Ishikawa (cell line): ENCODE measurements at regions not wholly inside any gene's neighbourhood (a gene's known extent, or its start where the extent isn't known, plus 50 kb on each side); places are given as distances from the start of the nearest gene placed in this dataset.

Experiments
- CREB1 ChIP-seq: IDR thresholded peaks from 2 replicates; pipeline ENCODE4 v1.6.1; 2012; ENCODE audit warnings: low read depth
- EP300 ChIP-seq: IDR thresholded peaks from 2 replicates; pipeline ENCODE4 v1.6.1; 2012; ENCODE audit warnings: borderline replicate concordance
- FOXM1 ChIP-seq: IDR thresholded peaks from 2 replicates; pipeline ENCODE4 v1.6.1; 2012; ENCODE audit warnings: low read depth, borderline replicate concordance
- MAX ChIP-seq: IDR thresholded peaks from 2 replicates; pipeline ENCODE4 v1.6.1; 2012
- RAD21 ChIP-seq: IDR thresholded peaks from 2 replicates; pipeline ENCODE4 v1.6.1; 2012; ENCODE audit warnings: low read depth
- TAF1 ChIP-seq: IDR thresholded peaks from 2 replicates; pipeline ENCODE4 v1.6.1; 2012; ENCODE audit warnings: low read depth, mild to moderate bottlenecking
- TEAD4 ChIP-seq: IDR thresholded peaks from 2 replicates; pipeline ENCODE4 v1.6.1; 2012
- YY1 ChIP-seq: IDR thresholded peaks from 2 replicates; pipeline ENCODE4 v1.6.1; 2012; ENCODE audit warnings: low read depth

DNA sequence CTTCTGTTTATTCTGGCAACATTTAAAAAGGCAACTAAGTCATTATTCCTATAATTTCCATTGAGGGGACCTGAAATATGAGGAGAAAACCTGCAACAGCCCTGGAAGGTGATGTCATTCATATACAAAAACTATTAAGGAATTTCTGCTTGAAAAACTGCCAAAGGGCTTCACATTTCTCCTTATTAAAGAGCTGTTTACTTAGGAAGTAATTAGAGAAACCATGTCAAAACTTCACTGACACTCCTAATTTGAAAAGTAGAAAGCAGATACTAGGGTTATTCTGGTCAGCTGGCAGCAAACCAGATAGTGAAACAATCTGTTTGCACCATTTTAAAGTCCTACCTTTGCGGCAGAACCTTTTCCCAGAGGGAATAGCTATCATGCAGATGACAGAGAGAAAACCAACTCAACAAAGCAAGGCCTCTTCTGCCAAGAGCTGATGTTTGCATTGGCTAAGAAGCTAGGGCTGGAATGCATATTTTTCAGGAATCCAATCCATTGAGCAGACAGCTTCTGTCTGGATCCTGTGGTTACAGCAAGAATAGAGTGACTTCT lies 592.2 kb upstream of the SYT4 start:
- TF ChIP-seq YY1 (no peak), MAX (no peak), TAF1 (no peak), TEAD4 (no peak; the same call in 1 of the 2 replicates), EP300 (no peak), CREB1 (no peak), FOXM1 (no peak), RAD21 (no peak)
